Activated T-cell treated with anti-CD3 and anti-CD28 coated beads for 48 hours (primary cell): ENCODE measurements at regions not wholly inside any gene's neighbourhood (a gene's known extent, or its start where the extent isn't known, plus 50 kb on each side); places are given as distances from the start of the nearest gene placed in this dataset.
A peak's percentile ranks its signal among the peaks of the same experiment; 100 is the strongest.
"Not testable (repeated sequence)": the region's sequence is repeated elsewhere in the genome, so short reads cannot be mapped to it uniquely, and the experiment has no call there.

Experiments
- DNase-seq: peaks from one replicate; pipeline ENCODE4 v3.0.0-alpha.2; 2020; ENCODE audit warnings: low read depth

- peak; percentile 64 for DNase-seq
These were observed 163.4 kb upstream of the CIBAR2 start for GRCh38 chr16:85275533-85276249.

GRCh38 chr16:85276258-85276657 is 164.0 kb upstream of the CIBAR2 start:
- no peak for DNase-seq

- DNase-seq: no peak
These were observed 164.4 kb upstream of the CIBAR2 start for GRCh38 chr16:85276721-85277120.

GRCh38 chr16:85278839-85279238 is 166.6 kb upstream of the CIBAR2 start:
- DNase-seq: no peak

GRCh38 chr16:85279402-85279801 is 167.1 kb upstream of the CIBAR2 start:
- DNase-seq: no peak

GRCh38 chr16:85279825-85280545 is 167.7 kb upstream of the CIBAR2 start:
- DNase-seq: no peak

GRCh38 chr16:85281181-85281580 is 168.9 kb upstream of the CIBAR2 start:
- DNase-seq: no peak

- no peak for DNase-seq
These were observed 170.6 kb upstream of the CIBAR2 start for GRCh38 chr16:85282842-85283241.

- no peak for DNase-seq
These were observed 171.2 kb upstream of the CIBAR2 start for GRCh38 chr16:85283305-85284050.

- no peak for DNase-seq
These were observed 172.0 kb upstream of the CIBAR2 start for GRCh38 chr16:85284141-85284817.

GRCh38 chr16:85285681-85286065 is 173.4 kb upstream of the CIBAR2 start:
- no peak for DNase-seq

- no peak for DNase-seq
These were observed 174.0 kb upstream of the CIBAR2 start for GRCh38 chr16:85286066-85286831.

GRCh38 chr16:85286951-85287814 is 174.9 kb upstream of the CIBAR2 start:
- DNase-seq: no peak

GRCh38 chr16:85287815-85288109 is 175.5 kb upstream of the CIBAR2 start:
- DNase-seq: not testable (repeated sequence)

- DNase-seq: no peak
These were observed 176.1 kb upstream of the CIBAR2 start for GRCh38 chr16:85288341-85288868.

- DNase-seq: no peak
These were observed 176.8 kb upstream of the CIBAR2 start for GRCh38 chr16:85288869-85289660.

- DNase-seq: no peak
These were observed 177.7 kb upstream of the CIBAR2 start for GRCh38 chr16:85289760-85290625.

GRCh38 chr16:85290626-85291301 is 178.5 kb upstream of the CIBAR2 start:
- no peak for DNase-seq
